ENCODE measurements at regions not wholly inside any gene's neighbourhood (a gene's known extent, or its start where the extent isn't known, plus 50 kb on each side); places are given as distances from the start of the nearest gene placed in this dataset.
"Not testable (repeated sequence)": the region's sequence is repeated elsewhere in the genome, so short reads cannot be mapped to it uniquely, and the experiment has no call there.

DNA sequence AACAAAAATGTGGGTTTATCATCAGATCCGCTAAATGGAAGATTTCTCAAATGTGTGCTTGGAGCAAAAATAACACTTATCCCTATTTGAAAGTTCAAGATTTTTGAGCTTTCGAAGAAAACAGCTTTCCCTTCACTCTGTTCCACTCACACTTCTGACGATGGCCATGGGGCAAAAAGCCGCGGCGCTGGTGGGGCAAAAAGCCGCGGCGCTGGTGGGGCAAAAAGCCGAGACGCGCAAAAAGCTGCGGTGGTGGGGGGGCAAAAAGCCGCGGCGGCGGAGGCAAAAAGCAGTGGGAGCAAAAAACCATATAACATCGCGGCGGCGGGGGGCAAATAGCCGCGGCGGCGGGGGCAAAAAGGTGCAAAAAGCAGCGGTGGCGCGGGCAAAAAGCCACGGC, 1631.5 kb downstream of the RPIA start:
- TF ChIP-seq, protein P1, sequence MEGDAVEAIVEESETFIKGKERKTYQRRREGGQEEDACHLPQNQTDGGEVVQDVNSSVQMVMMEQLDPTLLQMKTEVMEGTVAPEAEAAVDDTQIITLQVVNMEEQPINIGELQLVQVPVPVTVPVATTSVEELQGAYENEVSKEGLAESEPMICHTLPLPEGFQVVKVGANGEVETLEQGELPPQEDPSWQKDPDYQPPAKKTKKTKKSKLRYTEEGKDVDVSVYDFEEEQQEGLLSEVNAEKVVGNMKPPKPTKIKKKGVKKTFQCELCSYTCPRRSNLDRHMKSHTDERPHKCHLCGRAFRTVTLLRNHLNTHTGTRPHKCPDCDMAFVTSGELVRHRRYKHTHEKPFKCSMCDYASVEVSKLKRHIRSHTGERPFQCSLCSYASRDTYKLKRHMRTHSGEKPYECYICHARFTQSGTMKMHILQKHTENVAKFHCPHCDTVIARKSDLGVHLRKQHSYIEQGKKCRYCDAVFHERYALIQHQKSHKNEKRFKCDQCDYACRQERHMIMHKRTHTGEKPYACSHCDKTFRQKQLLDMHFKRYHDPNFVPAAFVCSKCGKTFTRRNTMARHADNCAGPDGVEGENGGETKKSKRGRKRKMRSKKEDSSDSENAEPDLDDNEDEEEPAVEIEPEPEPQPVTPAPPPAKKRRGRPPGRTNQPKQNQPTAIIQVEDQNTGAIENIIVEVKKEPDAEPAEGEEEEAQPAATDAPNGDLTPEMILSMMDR (IDR thresholded peaks at IDR 0.05; ENCODE audit: poor library complexity, severe bottlenecking), result not testable (repeated sequence)
- TF ChIP-seq POLR2AphosphoS5 (IDR thresholded peaks at IDR 0.05); TAF1 (IDR thresholded peaks at IDR 0.05; ENCODE audit: low read depth); EZH2 (IDR thresholded peaks at IDR 0.05; ENCODE audit: borderline replicate concordance, insufficient read depth, low read length, poor library complexity, severe bottlenecking); EP300 (conservative IDR thresholded peaks at IDR 0.05; ENCODE audit: poor library complexity, severe bottlenecking); MXI1 (conservative IDR thresholded peaks at IDR 0.05; ENCODE audit: poor library complexity, severe bottlenecking); RAD21 (conservative IDR thresholded peaks at IDR 0.05): not testable (repeated sequence)
- TF ChIP-seq, protein P2, sequence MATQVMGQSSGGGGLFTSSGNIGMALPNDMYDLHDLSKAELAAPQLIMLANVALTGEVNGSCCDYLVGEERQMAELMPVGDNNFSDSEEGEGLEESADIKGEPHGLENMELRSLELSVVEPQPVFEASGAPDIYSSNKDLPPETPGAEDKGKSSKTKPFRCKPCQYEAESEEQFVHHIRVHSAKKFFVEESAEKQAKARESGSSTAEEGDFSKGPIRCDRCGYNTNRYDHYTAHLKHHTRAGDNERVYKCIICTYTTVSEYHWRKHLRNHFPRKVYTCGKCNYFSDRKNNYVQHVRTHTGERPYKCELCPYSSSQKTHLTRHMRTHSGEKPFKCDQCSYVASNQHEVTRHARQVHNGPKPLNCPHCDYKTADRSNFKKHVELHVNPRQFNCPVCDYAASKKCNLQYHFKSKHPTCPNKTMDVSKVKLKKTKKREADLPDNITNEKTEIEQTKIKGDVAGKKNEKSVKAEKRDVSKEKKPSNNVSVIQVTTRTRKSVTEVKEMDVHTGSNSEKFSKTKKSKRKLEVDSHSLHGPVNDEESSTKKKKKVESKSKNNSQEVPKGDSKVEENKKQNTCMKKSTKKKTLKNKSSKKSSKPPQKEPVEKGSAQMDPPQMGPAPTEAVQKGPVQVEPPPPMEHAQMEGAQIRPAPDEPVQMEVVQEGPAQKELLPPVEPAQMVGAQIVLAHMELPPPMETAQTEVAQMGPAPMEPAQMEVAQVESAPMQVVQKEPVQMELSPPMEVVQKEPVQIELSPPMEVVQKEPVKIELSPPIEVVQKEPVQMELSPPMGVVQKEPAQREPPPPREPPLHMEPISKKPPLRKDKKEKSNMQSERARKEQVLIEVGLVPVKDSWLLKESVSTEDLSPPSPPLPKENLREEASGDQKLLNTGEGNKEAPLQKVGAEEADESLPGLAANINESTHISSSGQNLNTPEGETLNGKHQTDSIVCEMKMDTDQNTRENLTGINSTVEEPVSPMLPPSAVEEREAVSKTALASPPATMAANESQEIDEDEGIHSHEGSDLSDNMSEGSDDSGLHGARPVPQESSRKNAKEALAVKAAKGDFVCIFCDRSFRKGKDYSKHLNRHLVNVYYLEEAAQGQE (IDR thresholded peaks at IDR 0.05; ENCODE audit: borderline replicate concordance), result not testable (repeated sequence)
